Astrocyte (in vitro differentiated cells and primary cell): ENCODE measurements at regions not wholly inside any gene's neighbourhood (a gene's known extent, or its start where the extent isn't known, plus 50 kb on each side); places are given as distances from the start of the nearest gene placed in this dataset.

Experiments
- CTCF ChIP-seq: IDR thresholded peaks from 2 replicates; pipeline ENCODE4 v1.5.1; 2011; ENCODE audit warnings: low read depth, mild to moderate bottlenecking, inconsistent platforms, low read length, moderate library complexity; ENCODE audit not compliant: insufficient read depth
- EZH2 ChIP-seq: IDR thresholded peaks from 2 replicates; pipeline ENCODE4 v1.6.1; 2012; ENCODE audit warnings: mild to moderate bottlenecking, low read length, inconsistent platforms; ENCODE audit not compliant: insufficient read depth

DNA sequence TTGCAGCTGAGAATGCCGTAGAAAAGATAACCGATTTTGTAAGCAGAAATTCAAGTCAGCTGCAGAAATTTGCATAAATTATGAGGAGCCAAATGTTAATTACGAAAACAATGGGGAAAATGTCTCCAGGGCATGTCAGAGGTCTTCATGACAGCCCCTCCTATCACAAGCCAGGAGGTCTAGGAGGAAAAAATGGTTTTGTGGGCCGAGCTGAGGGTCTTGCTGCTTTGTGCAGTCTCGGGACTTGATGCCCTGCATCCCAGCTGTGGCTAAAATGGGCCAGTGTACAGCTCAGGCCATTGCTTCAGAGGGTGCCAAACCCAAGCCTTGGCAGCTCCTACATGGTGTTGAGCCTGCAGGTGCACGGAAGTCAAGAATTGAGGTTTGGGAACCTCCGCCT is 131.2 kb upstream of the PDE3A start:
- TF ChIP-seq CTCF (no peak), EZH2 (no peak)
